DND-41 (cell line): ENCODE measurements at regions not wholly inside any gene's neighbourhood (a gene's known extent, or its start where the extent isn't known, plus 50 kb on each side); places are given as distances from the start of the nearest gene placed in this dataset.

Experiments
- ATAC-seq: fragments of 200-7000 bp; cut with Tn5 transposase; 3 replicates; pipeline ENCODE4 v1.9.1; 2021; ENCODE audit warnings: low read depth; ENCODE audit not compliant: insufficient read depth
- DNase-seq: peaks from one replicate; pipeline ENCODE4 v3.0.0-alpha.2; 2020
- H2AFZ ChIP-seq: 2 replicates; pipeline ENCODE4 v1.6.0; 2012; ENCODE audit warnings: low read depth, low read length
- H3K27ac ChIP-seq: 2 replicates; pipeline ENCODE4 v1.5.1; 2012; ENCODE audit warnings: low read length, inconsistent platforms
- H3K27me3 ChIP-seq: fragments of 200-600 bp; sonication (generic); 2 replicates; pipeline ENCODE4 v1.6.0; 2012; ENCODE audit warnings: low read length, mild to moderate bottlenecking, inconsistent platforms; ENCODE audit not compliant: insufficient read depth, poor library complexity
- H3K36me3 ChIP-seq: 2 replicates; pipeline ENCODE4 v1.5.1; 2012; ENCODE audit warnings: low read length, inconsistent platforms; ENCODE audit not compliant: insufficient read depth
- H3K4me1 ChIP-seq: 2 replicates; pipeline ENCODE4 v1.5.1; 2012; ENCODE audit warnings: mild to moderate bottlenecking, low read length; ENCODE audit not compliant: insufficient read depth
- H3K4me2 ChIP-seq: 2 replicates; pipeline ENCODE4 v1.6.0; 2012; ENCODE audit warnings: mild to moderate bottlenecking, moderate library complexity, low read length, inconsistent platforms; ENCODE audit not compliant: insufficient read depth
- H3K4me3 ChIP-seq, 2 experiments: fragments of 200-600 bp in 1 of 2; shearing (Covaris generic) in 1 of 2; 2 replicates each; pipeline ENCODE4 v1.5.1; 2012 to 2016; ENCODE audit warnings: inconsistent platforms in 2 of 2, low read length in 2 of 2, mild to moderate bottlenecking in 2 of 2, low read depth in 1 of 2, moderate library complexity in 1 of 2
- H3K79me2 ChIP-seq: 2 replicates; pipeline ENCODE4 v1.6.0; 2012; ENCODE audit warnings: low read length, inconsistent platforms; ENCODE audit not compliant: insufficient read depth
- H3K9ac ChIP-seq: 2 replicates; pipeline ENCODE4 v1.6.0; 2012; ENCODE audit warnings: low read depth, mild to moderate bottlenecking, inconsistent platforms, low read length, moderate library complexity
- H3K9me3 ChIP-seq: 2 replicates; pipeline ENCODE4 v1.5.1; 2012; ENCODE audit warnings: low read length, moderate library complexity, mild to moderate bottlenecking, inconsistent platforms; ENCODE audit not compliant: insufficient read depth, severe bottlenecking
- H4K20me1 ChIP-seq: 2 replicates; pipeline ENCODE4 v1.6.0; 2012; ENCODE audit warnings: low read length; ENCODE audit not compliant: insufficient read depth
- EZH2 ChIP-seq: IDR thresholded peaks from 3 replicates; pipeline ENCODE4 v1.6.1; 2012; ENCODE audit warnings: borderline replicate concordance, low read depth, mild to moderate bottlenecking, moderate library complexity, low read length, inconsistent platforms; ENCODE audit not compliant: severe bottlenecking
- TF ChIP-seq, protein P1 (sequence below): IDR thresholded peaks from 2 replicates; pipeline ENCODE4 v1.5.1; 2012; ENCODE audit warnings: borderline replicate concordance, low read length, moderate library complexity, mild to moderate bottlenecking; ENCODE audit not compliant: poor library complexity, severe bottlenecking; ENCODE audit errors: extremely low read depth

DNA sequence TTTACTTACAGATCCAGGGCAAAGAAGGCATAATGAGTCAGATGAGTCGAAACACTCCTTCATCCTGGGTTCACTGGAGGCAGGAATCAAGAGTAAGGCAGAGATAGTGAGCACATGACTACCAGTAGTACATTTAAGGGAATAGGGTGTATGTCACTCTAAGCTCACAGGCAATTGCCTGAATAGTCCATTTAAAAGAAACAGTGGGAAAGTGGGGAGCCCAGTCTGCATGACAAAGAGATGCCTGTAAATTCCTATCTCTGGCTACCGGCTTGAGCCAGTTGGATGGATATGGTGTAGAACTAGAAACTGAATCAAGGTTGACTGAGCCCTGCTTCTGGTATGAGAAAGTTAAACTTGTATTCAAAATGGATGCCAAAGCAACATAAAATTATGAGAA lies 861.5 kb upstream of the ZWINT start:
- Histone ChIP-seq H3K4me1 (no peaks in the 10 kb centered on the region), H3K4me2 (no peak overlapping the region), H3K27me3 (no peaks in the 10 kb centered on the region), H3K79me2 (no peaks in the 10 kb centered on the region), H3K9me3 (no peaks in the 10 kb centered on the region), H3K9ac (no peak overlapping the region), H3K4me3 (no peak overlapping the region), H3K27ac (no peak overlapping the region), H2AFZ (no peak overlapping the region), H3K36me3 (no peaks in the 10 kb centered on the region), H4K20me1 (no peaks in the 10 kb centered on the region)
- DNase-seq (no peak), ATAC-seq (no peak)
- no peak for TF ChIP-seq EZH2
- TF ChIP-seq, protein P1, sequence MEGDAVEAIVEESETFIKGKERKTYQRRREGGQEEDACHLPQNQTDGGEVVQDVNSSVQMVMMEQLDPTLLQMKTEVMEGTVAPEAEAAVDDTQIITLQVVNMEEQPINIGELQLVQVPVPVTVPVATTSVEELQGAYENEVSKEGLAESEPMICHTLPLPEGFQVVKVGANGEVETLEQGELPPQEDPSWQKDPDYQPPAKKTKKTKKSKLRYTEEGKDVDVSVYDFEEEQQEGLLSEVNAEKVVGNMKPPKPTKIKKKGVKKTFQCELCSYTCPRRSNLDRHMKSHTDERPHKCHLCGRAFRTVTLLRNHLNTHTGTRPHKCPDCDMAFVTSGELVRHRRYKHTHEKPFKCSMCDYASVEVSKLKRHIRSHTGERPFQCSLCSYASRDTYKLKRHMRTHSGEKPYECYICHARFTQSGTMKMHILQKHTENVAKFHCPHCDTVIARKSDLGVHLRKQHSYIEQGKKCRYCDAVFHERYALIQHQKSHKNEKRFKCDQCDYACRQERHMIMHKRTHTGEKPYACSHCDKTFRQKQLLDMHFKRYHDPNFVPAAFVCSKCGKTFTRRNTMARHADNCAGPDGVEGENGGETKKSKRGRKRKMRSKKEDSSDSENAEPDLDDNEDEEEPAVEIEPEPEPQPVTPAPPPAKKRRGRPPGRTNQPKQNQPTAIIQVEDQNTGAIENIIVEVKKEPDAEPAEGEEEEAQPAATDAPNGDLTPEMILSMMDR: no peak

DNA sequence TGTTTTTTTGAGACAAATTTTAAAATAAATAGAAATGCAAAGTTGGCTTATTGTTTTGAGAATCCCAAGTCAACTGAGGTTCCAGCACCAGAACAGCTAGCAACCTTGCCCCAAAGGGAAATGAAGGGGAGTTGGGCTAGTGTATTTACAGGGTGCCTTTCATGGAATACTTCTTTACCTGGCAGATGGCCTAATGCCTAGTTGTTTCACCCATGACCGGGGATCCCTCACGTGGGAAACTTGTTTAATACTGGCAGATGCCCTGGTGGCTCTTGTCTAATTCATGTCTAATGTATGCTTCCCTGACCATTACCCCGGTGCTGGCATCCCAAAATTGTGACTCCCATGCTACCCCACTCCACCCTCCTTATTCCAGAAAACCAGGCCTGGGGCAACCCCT lies 861.1 kb upstream of the ZWINT start:
- no peak overlapping the region for H3K9ac ChIP-seq

DNA sequence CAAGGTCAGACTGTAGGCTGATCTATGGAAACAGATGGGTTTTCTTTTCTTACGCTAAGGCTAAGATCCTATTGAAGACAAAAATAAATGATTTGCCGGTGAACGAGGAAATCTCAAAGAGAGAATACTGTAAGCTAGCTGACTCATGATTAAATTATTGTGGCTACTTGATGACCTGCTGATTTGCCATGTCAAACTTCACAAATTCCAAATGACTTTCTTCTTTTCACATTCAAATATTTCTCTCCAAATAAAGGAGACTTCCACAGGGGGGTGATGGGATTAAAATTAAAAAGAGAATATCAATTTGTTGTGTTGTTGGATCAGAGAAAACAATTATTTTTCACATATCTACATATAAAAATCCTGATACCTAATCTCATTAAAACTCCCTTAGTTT lies 860.6 kb upstream of the ZWINT start:
- no peaks in the 10 kb centered on the region for H3K9me3 ChIP-seq
- H3K9ac ChIP-seq: no peak overlapping the region
- H4K20me1 ChIP-seq: no peaks in the 10 kb centered on the region
- H3K27ac ChIP-seq: no peak overlapping the region
- no peaks in the 10 kb centered on the region for H3K4me1 ChIP-seq
- ATAC-seq (no peak), DNase-seq (no peak)
- H3K36me3 ChIP-seq: no peaks in the 10 kb centered on the region
- TF ChIP-seq EZH2: no peak
- TF ChIP-seq, protein P1: no peak
- no peak overlapping the region for H3K4me3 ChIP-seq
- no peaks in the 10 kb centered on the region for H3K79me2 ChIP-seq
- no peak overlapping the region for H3K4me2 ChIP-seq
- H2AFZ ChIP-seq: no peak overlapping the region
- no peaks in the 10 kb centered on the region for H3K27me3 ChIP-seq

More for the DNA sequence above, 861.1 kb upstream of the ZWINT start:
- ATAC-seq: no peak
- no peak overlapping the region for H3K4me3 ChIP-seq
- H3K36me3 ChIP-seq: no peaks in the 10 kb centered on the region
- no peak overlapping the region for H2AFZ ChIP-seq
- TF ChIP-seq, protein P1: no peak
- no peak for TF ChIP-seq EZH2
- no peak overlapping the region for H3K4me2 ChIP-seq
- no peaks in the 10 kb centered on the region for H3K79me2 ChIP-seq
- no peaks in the 10 kb centered on the region for H3K27me3 ChIP-seq
- no peak overlapping the region for H3K27ac ChIP-seq
- no peak for DNase-seq
- H3K9me3 ChIP-seq: no peaks in the 10 kb centered on the region
- no peaks in the 10 kb centered on the region for H4K20me1 ChIP-seq
- no peaks in the 10 kb centered on the region for H3K4me1 ChIP-seq

DNA sequence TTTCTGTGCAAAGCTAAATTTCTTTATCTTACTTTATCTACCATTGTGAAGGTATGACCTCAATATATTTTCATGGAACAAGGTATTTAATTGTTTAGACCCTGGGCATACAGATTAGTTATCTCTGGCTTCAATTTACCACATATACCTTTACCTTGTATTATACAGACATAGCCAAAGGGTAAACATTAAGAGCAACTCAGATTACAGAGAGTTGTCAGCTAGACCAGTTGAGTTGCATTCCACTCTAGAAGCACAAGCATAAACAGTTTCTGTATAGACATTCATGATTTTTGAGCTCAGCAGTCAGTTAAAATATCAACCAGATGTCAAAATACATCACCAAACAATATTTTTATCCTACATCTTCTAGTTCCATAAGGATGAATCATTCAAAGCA lies 857.3 kb upstream of the ZWINT start:
- H3K79me2 ChIP-seq: no peaks in the 10 kb centered on the region
- no peak overlapping the region for H2AFZ ChIP-seq
- no peak for ATAC-seq
- no peak overlapping the region for H3K9ac ChIP-seq
- TF ChIP-seq, protein P1: no peak
- TF ChIP-seq EZH2: no peak
- no peak overlapping the region for H3K27ac ChIP-seq
- H3K9me3 ChIP-seq: no peaks in the 10 kb centered on the region
- H3K36me3 ChIP-seq: no peaks in the 10 kb centered on the region
- no peaks in the 10 kb centered on the region for H3K27me3 ChIP-seq
- DNase-seq: no peak
- no peak overlapping the region for H3K4me3 ChIP-seq
- no peak overlapping the region for H3K4me2 ChIP-seq
- no peaks in the 10 kb centered on the region for H3K4me1 ChIP-seq
- H4K20me1 ChIP-seq: no peaks in the 10 kb centered on the region
